HCT116 (cell line): ENCODE measurements at regions not wholly inside any gene's neighbourhood (a gene's known extent, or its start where the extent isn't known, plus 50 kb on each side); places are given as distances from the start of the nearest gene placed in this dataset.

Experiments used
- CTCF ChIP-seq, 3 experiments: fragments of 200-600 bp in 1 of 3; sonication (generic) in 1 of 3; IDR thresholded peaks in 2 of 3; conservative IDR thresholded peaks in 1 of 3; 2 replicates each; pipeline ENCODE4 v1.5.1; 2012 to 2017; ENCODE audit warnings: low read depth in 2 of 3, low read length in 2 of 3, antibody characterized with exemption in 1 of 3, borderline replicate concordance in 1 of 3, control low read depth in 1 of 3, mild to moderate bottlenecking in 1 of 3, mixed read lengths in 1 of 3, mixed run types in 1 of 3, moderate library complexity in 1 of 3; ENCODE audit not compliant: insufficient read depth in 1 of 3
- JUND ChIP-seq: IDR thresholded peaks from 2 replicates; pipeline ENCODE4 v1.6.1; 2012
- POLR2A ChIP-seq: IDR thresholded peaks from 2 replicates; pipeline ENCODE4 v1.7.0; 2011; ENCODE audit warnings: borderline replicate concordance; ENCODE audit not compliant: insufficient read depth, insufficient read length; ENCODE audit errors: extremely low read depth
- RAD21 ChIP-seq: IDR thresholded peaks from 2 replicates; pipeline ENCODE4 v1.6.1; 2012; ENCODE audit warnings: low read depth, mild to moderate bottlenecking

- no peak for TF ChIP-seq CTCF (IDR thresholded peaks at IDR 0.05 in 2 of 3, conservative IDR thresholded peaks at IDR 0.05 in 1 of 3; ENCODE audit: borderline replicate concordance in 1 of 3, insufficient read depth in 1 of 3, low read depth in 2 of 3, low read length in 2 of 3)
- no peak for TF ChIP-seq JUND
- TF ChIP-seq RAD21, result no peak
- TF ChIP-seq POLR2A, result no peak
Measured at GRCh38 chr20:48066851-48067250, 281.6 kb upstream of the SULF2 start.
